Left lung (tissue), 4 donors: ENCODE measurements at regions not wholly inside any gene's neighbourhood (a gene's known extent, or its start where the extent isn't known, plus 50 kb on each side); places are given as distances from the start of the nearest gene placed in this dataset.
A peak's percentile ranks its signal among the peaks of the same experiment; 100 is the strongest.

ENCODE experiments used
- ATAC-seq: fragments of 200-7000 bp; cut with Tn5 transposase; one replicate; pipeline ENCODE4 v1.9.1; 2020; ENCODE audit warnings: moderate library complexity
- DNase-seq, 4 donors: peaks; one replicate each; pipeline ENCODE4 v3.0.0-alpha.2; 2013 to 2020
- H3K27ac ChIP-seq, 2 donors: fragments of 200-600 bp; sonication (generic) in 1 of 2; one replicate each; pipeline versions ENCODE4 v1.5.0 to v1.8.0; 2020 to 2021
- H3K27me3 ChIP-seq, 2 donors: fragments of 200-600 bp; sonication (generic) in 1 of 2; one replicate each; pipeline versions ENCODE4 v1.5.0 to v1.8.0; 2020 to 2021
- H3K36me3 ChIP-seq, 2 donors: fragments of 200-600 bp; sonication (generic) in 1 of 2; one replicate each; pipeline versions ENCODE4 v1.5.0 to v1.8.0; 2020 to 2021
- H3K4me1 ChIP-seq, 2 donors: fragments of 200-600 bp; one replicate each; pipeline ENCODE4 v1.8.0; 2021
- H3K4me3 ChIP-seq, 2 donors: fragments of 200-600 bp; sonication (generic) in 1 of 2; one replicate each; pipeline versions ENCODE4 v1.5.0 to v1.8.0; 2020 to 2021; ENCODE audit warnings: mild to moderate bottlenecking in 1 of 2
- H3K9me3 ChIP-seq, 2 donors: fragments of 200-600 bp; sonication (generic) in 1 of 2; one replicate each; pipeline versions ENCODE4 v1.5.0 to v1.8.0; 2020 to 2021
- intact Hi-C, 2 donors: fragments of 100-400 bp; cut with DNase I; formaldehyde crosslinking; loops; one replicate each; pipeline versions ENCODE4 v1.11.2 to v1.14.2; 2022
- TF ChIP-seq, protein P1 (sequence below), 2 donors: fragments of 200-600 bp; sonication (generic) in 1 of 2; IDR thresholded peaks; one replicate each; pipeline versions ENCODE4 v1.5.0 to v1.8.0; 2021; ENCODE audit warnings: antibody characterized with exemption in 2 of 2
- donor health status: DM: no; HTN: yes; CAD: no.
- donor health status: DM: no; HTN: no; CAD: no.

DNA sequence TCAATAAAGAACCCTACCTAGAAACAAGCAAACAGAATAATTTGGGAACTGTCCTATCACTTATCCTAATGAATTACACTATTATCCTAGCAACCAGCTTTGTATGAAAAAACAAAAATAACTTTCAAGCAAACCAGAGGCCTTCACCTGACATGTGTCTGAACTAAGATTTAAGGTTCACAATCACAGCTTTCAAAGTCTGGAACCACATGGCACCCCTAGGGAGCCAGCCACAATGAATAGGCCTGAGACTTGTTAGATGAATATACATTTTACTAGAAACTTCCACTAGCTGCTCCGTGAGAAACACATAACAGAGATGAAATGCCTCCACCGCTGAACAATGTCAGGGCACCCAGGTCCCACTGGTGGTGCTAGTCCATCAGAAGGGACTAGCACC is 65.8 kb upstream of the CYP2D6 start:
- DNase-seq (no peak), ATAC-seq (no peak)
- Histone ChIP-seq H3K27me3 (no peaks in the 10 kb centered on the region), H3K4me1 (no peaks in the 10 kb centered on the region), H3K27ac (no peak overlapping the region), H3K9me3 (no peaks in the 10 kb centered on the region), H3K4me3 (no peak overlapping the region), H3K36me3 (peaks cover 0 to 1% of the 10 kb centered on the region in 2 donors)
- intact Hi-C loops, result no loop called here
- TF ChIP-seq, protein P1, sequence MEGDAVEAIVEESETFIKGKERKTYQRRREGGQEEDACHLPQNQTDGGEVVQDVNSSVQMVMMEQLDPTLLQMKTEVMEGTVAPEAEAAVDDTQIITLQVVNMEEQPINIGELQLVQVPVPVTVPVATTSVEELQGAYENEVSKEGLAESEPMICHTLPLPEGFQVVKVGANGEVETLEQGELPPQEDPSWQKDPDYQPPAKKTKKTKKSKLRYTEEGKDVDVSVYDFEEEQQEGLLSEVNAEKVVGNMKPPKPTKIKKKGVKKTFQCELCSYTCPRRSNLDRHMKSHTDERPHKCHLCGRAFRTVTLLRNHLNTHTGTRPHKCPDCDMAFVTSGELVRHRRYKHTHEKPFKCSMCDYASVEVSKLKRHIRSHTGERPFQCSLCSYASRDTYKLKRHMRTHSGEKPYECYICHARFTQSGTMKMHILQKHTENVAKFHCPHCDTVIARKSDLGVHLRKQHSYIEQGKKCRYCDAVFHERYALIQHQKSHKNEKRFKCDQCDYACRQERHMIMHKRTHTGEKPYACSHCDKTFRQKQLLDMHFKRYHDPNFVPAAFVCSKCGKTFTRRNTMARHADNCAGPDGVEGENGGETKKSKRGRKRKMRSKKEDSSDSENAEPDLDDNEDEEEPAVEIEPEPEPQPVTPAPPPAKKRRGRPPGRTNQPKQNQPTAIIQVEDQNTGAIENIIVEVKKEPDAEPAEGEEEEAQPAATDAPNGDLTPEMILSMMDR (IDR thresholded peaks at IDR 0.05), result no peak

DNA sequence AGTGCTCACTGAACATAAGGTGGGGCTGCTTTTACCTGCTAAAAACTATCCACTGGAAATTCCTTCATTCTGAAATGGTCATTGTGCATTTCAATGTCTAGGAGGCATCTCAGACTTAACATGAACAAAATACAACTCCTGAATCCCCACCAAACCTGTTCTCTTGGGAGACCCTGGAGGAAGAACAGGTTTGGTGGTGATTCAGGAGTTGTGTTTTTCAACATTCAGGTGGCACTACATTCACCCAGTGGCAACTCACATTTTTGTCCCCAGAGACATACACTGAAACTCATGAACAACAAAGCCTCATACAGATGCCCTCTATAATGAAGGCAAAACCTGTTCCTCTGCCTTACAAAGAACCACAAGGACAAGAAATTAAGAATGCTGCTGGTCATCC is 64.3 kb upstream of the CYP2D6 start:
- no peak for ATAC-seq
- H3K9me3 ChIP-seq, result no peaks in the 10 kb centered on the region
- no peaks in the 10 kb centered on the region for H3K4me1 ChIP-seq
- TF ChIP-seq, protein P1 (IDR thresholded peaks at IDR 0.05), result no peak
- DNase-seq, result peak in 1 of 4 donors; percentile 33
- no peaks in the 10 kb centered on the region for H3K27me3 ChIP-seq
- intact Hi-C loops, result no loop called here
- H3K27ac ChIP-seq, result no peak overlapping the region
- no peak overlapping the region for H3K4me3 ChIP-seq
- no peaks in the 10 kb centered on the region for H3K36me3 ChIP-seq

DNA sequence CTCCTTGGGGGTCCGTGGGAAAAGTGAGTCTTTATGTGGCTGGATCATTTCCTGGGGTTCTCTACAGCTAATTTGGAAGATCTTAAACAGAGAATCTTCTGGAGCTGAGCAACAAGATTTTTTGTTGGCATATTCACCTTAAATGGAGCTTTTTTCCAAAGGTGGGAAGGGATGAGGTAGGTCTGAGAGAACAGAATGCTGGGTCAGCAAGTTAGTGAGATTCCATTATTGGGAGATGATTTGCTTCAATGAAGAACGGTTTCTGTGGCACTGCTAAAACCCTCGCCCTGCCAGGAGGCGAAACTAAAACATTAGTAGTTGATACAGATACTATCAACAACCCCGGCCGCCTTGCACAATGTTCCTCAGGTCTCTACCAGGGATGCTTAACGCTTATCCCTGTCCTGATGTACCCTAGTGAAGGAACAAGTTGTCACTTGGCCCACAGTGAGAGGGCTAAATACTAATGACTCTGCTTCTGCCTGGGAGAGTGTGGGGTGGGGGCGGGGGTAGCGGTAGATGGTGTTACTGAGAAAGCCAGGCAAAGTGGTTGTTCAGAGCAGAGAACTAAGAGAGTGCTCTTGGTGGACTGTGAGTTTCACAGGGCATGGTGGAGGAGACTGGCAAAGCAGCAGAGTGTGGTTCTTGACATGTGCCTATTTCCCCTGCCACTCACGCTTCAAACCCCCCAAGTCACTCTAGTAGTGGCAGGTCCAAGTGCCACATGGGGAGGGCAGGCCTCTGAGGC is 63.7 kb upstream of the CYP2D6 start:
- DNase-seq, result no peak
- TF ChIP-seq, protein P1 (IDR thresholded peaks at IDR 0.05), result no peak
- ATAC-seq, result no peak
- Histone ChIP-seq H3K9me3 (no peaks in the 10 kb centered on the region), H3K4me3 (no peak overlapping the region), H3K27ac (no peak overlapping the region), H3K4me1 (no peaks in the 10 kb centered on the region), H3K36me3 (no peaks in the 10 kb centered on the region), H3K27me3 (no peaks in the 10 kb centered on the region)
- intact Hi-C loops, result no loop called here

DNA sequence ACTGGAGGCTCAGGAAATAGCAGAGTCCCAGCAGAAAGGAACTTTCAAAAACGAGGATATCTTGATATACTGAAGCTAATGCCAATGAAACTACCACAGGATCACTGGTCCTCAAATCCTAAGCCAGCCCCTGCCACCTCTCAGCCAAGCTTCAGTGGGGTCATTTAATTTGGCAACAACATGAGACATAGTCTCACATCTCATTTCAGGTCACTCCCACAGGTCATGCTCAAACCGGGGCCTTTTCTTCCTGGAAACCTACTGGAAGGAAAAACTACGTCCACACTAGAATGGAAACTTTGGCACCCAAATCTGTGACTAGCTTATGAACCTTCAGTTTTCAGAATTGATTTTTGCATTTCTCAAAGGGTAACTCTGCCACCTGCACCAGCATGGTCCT is 61.9 kb upstream of the CYP2D6 start:
- no peaks in the 10 kb centered on the region for H3K36me3 ChIP-seq
- TF ChIP-seq, protein P1 (IDR thresholded peaks at IDR 0.05), result no peak
- no peaks in the 10 kb centered on the region for H3K4me1 ChIP-seq
- intact Hi-C loops, result no loop called here
- no peak for DNase-seq
- H3K9me3 ChIP-seq, result no peaks in the 10 kb centered on the region
- no peak overlapping the region for H3K27ac ChIP-seq
- H3K4me3 ChIP-seq, result no peak overlapping the region
- H3K27me3 ChIP-seq, result no peaks in the 10 kb centered on the region
- ATAC-seq, result no peak

DNA sequence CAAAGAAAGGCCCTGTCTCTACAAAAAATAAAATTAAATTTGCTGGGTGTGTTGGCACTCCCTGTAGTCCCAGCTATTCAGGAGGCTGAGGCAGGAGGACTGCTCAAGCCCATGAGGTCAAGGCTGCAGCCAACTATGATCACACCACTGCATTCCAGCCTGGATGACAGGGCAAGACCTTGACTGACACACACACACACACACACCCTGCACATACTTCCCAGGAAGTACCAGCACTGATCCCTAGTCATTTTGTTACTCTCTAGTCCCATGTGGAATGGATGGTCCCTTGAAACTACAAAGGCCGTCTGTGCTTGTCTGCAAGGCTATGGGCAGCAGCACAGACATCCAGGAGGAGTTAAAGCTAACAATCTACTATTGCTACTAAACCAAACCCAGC is 59.7 kb upstream of the CYP2D6 start:
- H3K4me1 ChIP-seq, result no peaks in the 10 kb centered on the region
- H3K4me3 ChIP-seq, result no peak overlapping the region
- TF ChIP-seq, protein P1 (IDR thresholded peaks at IDR 0.05), result no peak
- H3K27ac ChIP-seq, result no peak overlapping the region
- no peak for DNase-seq
- no peaks in the 10 kb centered on the region for H3K9me3 ChIP-seq
- intact Hi-C loops, result no loop called here
- H3K27me3 ChIP-seq, result no peaks in the 10 kb centered on the region
- no peaks in the 10 kb centered on the region for H3K36me3 ChIP-seq
- ATAC-seq, result no peak
